HL-60/S4 treated with phorbol 12-myristate 13-acetate at 8.2 ng/mL for 4 days and 3 days (cell line): ENCODE measurements at regions not wholly inside any gene's neighbourhood (a gene's known extent, or its start where the extent isn't known, plus 50 kb on each side); places are given as distances from the start of the nearest gene placed in this dataset.
"Not testable (repeated sequence)": the region's sequence is repeated elsewhere in the genome, so short reads cannot be mapped to it uniquely, and the experiment has no call there.

Experiments
- in situ Hi-C: fragments of 300-500 bp; cut with MboI; formaldehyde crosslinking; loops from 2 replicates; pipeline ENCODE4 v1.15.0; 2022; ENCODE audit warnings: low sequenced_read_pairs

- in situ Hi-C loops: no loop called here
Observed at GRCh38 chr14:105940534-105941225, 414.3 kb downstream of the TMEM121 start.

GRCh38 chr14:105941226-105942166 is 415.1 kb downstream of the TMEM121 start:
- in situ Hi-C loops: no loop called here

GRCh38 chr14:105942725-105943124 is 416.3 kb downstream of the TMEM121 start:
- in situ Hi-C loops: not testable (repeated sequence)

- in situ Hi-C loops: no loop called here
Observed at GRCh38 chr14:105943973-105944602, 417.7 kb downstream of the TMEM121 start.

DNA sequence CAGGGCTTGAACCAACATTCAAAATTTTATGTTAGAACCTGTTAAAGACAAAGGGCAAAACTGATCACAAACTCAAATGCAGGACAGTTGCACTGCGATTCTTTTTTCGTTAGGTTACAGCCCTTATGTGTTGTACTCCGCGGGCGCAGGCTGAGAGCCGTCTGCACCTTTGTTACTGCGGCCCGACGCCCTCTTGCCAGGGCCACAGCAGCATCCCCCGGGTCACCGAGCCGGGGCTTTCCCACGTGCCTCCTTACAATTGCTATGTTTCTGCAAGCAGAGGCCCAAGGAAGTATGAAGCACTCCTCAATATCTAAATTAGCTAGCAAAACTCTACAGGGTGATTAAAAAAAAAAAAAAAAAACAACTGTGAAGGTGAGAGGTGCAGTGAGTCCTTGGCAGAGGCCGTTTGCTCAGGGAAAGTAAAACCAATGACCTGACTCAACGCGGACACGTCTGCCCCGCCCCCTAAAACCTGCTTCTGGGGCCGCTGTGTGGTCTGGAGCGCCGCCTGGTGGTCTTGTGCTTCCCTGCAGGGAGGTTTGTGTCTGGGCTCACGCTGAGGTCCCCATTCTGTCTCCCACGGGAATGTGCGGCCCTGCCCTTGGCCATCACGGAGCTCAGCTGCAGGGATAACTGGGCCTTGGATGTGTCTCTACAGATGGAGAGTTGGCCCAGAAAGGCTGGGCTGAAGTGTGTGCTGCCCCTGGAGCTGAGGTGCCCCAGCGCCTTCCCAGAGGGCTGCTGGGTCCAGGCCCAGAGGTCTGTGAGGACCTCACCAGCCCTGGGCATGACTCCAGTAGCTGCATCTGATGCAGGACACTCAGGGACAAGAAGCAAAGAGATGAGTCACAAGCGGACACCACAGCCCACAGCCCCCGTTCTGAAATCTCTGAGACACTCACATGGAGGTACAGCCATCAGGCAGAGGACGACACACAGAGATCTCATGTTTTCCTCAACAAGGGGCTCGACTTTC is 418.5 kb downstream of the TMEM121 start:
- in situ Hi-C loops: no loop called here

DNA sequence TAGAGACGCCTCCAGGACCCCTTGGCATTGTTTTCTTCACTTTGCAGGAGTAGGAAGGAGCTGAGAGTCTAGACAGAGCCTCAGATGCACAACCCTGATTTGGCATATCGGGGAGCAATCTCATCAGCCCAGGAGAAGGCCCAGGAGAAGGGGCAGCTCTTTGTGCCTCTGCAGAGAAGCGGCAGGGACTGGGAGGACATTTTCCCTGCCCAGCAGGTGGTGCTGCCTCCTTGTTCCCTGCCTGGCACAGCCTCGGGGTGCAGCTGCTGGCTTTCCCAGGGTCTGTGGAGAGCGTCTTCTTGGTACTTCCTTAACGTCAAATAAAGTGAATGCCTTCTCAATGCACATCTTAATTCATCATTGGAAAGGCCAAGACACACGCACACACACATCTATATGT is 419.5 kb downstream of the TMEM121 start:
- in situ Hi-C loops: no loop called here

DNA sequence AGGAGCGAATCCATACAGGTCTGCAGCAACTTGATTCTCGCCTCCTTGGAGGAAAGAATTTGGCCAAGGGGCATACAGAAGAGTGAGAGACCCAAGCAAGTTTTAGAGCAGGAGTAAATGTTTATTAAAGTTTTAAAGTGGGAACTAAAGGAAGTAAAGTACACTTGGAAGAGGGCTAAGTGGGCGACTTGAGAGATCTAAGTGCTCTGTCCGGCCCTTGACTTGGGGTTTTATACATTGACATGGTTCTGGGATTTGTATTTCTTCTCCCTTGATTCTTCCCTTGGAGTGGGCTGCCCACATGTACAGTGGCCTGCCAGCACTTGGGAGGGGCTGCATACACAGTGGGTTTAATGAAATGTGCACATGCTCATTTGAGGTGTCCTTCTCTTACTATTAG is 421.2 kb downstream of the TMEM121 start:
- in situ Hi-C loops: no loop called here

DNA sequence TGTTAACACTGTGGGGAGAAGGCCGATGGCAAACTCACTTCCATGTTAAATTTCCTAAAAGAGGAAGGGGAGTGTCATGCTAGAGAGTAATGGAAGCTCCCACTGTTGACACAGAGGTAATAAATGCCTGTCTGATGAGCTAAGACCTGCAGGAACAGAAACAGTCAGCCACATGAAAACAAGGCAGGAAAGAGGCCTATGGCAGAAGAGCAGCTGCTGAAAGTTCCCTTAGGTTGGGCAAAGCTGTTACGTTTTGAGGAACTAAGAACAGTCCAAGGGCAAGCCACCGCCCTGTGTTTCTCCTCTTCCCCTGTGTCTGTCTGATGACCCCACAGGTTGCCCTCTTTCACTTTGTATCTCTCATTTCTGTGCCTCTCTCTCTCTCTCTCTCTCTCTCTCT is 422.6 kb downstream of the TMEM121 start:
- in situ Hi-C loops: not testable (repeated sequence)

- in situ Hi-C loops: not testable (repeated sequence)
Observed at GRCh38 chr14:105950364-105950892, 424.0 kb downstream of the TMEM121 start.

DNA sequence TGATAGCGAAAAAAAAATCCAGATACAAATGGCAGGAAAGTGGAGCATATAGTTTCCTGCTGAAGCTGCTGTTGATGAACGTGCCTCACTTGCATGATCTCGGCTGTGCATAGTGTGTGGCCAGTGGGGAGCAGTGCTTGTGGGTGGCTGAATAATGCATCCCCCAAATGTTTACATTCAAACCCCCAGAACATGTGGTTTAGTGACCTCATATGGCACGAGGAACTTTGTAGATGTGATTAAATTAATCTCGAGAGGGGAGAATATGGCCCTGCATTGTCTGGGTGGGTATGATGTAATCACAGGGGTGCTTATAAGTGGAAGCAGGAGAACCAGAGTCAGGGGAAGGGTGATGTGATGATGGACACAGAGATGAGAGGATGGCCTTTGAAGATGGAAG is 425.0 kb downstream of the TMEM121 start:
- in situ Hi-C loops: no loop called here

GRCh38 chr14:105952222-105952621 is 425.8 kb downstream of the TMEM121 start:
- in situ Hi-C loops: no loop called here

- in situ Hi-C loops: no loop called here
Observed at GRCh38 chr14:105952826-105953225, 426.4 kb downstream of the TMEM121 start.

DNA sequence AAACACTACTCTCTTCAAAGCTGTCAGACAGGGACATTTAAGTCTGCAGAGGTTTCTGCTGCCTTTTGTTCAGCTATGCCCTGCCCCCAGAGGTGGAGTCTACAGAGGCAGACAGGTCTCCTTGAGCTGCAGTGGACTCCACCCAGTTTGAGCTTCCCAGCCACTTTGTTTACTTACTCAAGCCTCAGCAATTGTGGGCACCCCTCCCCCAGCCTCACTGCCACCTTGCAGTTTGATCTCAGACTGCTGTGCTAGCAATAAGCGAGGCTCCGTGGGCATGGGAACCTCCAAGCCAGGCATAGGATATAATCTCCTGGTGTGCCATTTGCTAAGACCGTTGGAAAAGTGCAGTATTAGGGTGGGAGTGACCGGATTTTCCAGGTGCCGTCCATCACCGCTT is 435.2 kb downstream of the TMEM121 start:
- in situ Hi-C loops: not testable (repeated sequence)

- in situ Hi-C loops: no loop called here
Observed at GRCh38 chr14:105962532-105962931, 436.1 kb downstream of the TMEM121 start.

- in situ Hi-C loops: no loop called here
Observed at GRCh38 chr14:105968291-105968690, 441.9 kb downstream of the TMEM121 start.

GRCh38 chr14:105969026-105969425 is 442.6 kb downstream of the TMEM121 start:
- in situ Hi-C loops: not testable (repeated sequence)

- in situ Hi-C loops: not testable (repeated sequence)
Observed at GRCh38 chr14:105970821-105971220, 444.4 kb downstream of the TMEM121 start.

DNA sequence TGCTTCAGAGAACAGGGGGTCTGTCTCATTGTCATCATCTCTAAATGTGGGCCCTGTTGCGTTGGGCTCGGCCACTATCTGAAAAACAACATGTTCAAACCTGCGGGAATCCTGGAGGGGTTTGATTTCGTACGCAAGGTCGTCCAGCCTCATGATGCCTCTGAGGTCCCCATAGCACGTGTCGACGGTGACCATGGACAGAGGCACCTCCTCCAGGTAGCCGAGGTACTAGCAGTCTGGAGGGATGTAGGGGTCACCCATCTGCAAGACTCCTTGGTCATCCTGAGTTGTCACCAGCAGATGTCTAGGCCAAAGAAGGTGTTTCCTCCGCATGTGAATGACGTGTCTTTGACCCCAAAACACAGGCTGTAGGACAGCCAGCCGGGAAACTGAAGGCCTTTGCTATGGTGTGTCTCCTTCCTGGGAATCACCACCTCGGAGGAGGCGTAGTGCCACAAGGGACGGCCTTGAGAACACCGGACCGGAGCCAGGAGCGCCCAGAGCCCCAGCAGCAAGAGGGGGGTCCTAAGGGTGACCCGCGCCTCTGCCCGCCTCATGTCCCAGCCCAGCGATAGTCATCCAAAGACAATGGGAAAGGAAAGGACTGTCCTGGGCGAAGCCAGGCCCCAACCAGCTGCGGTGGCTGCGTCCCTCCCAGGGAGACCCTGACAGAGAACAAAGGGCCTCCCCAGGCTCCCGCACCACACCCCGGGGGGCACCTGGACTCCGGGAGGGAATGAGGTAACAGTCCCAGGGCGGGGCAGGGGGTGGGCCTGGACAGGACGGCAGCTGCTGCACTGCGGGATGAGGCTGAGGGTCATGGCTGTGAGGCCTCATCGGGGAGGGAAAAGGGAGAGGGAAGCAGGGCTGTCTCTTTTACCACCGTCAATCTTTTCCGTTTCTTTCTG is 445.5 kb downstream of the TMEM121 start:
- in situ Hi-C loops: no loop called here

DNA sequence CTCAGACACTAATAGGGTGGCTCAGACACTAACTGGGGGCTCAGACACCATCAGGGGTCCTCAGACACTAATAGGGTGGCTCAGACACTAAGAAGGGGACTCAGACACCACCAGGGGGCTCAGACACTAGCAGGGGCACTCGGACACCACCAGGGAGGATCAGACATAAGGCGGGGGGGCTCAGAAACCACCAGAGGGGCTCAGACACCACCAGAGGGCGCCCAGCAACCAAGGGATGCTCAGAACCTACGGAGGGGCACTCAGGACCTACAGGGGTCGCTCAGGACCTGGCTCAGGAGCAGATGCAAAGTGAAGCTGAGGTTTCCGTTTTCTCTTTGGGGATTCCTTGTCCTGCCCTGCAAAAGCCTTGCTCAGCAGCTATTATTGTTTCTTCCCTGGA is 448.5 kb downstream of the TMEM121 start:
- in situ Hi-C loops: no loop called here
